ENCODE measurements at regions not wholly inside any gene's neighbourhood (a gene's known extent, or its start where the extent isn't known, plus 50 kb on each side); places are given as distances from the start of the nearest gene placed in this dataset.
"Not testable (repeated sequence)": the region's sequence is repeated elsewhere in the genome, so short reads cannot be mapped to it uniquely, and the experiment has no call there.

GRCh38 chr5:5888284-5888683, 465.8 kb downstream of the ICE1 start:
- no peak for ATAC-seq
- intact Hi-C loops (cut with DNase I), result no loop called here

GRCh38 chr5:5887833-5888232, 465.4 kb downstream of the ICE1 start:
- no peak for DNase-seq (ENCODE audit: missing footprints)
- intact Hi-C loops (cut with DNase I), result no loop called here
- no peak for ATAC-seq

More at GRCh38 chr5:5888284-5888683, 465.8 kb downstream of the ICE1 start:
- no peak for DNase-seq (ENCODE audit: missing footprints)

GRCh38 chr5:5886812-5887486, 464.5 kb downstream of the ICE1 start:
- ATAC-seq (no peak), DNase-seq (ENCODE audit: missing footprints) (no peak)
- intact Hi-C loops (cut with DNase I), result no loop called here

- DNase-seq (ENCODE audit: missing footprints) (no peak), ATAC-seq (no peak)
- intact Hi-C loops (cut with DNase I), result no loop called here
These were observed 463.9 kb downstream of the ICE1 start for GRCh38 chr5:5886353-5886752.

- ATAC-seq (no peak), DNase-seq (ENCODE audit: missing footprints) (no peak)
- intact Hi-C loops (cut with DNase I), result no loop called here
These were observed 463.3 kb downstream of the ICE1 start for GRCh38 chr5:5885782-5886181.

- DNase-seq (ENCODE audit: missing footprints) (no peak), ATAC-seq (no peak)
- intact Hi-C loops (cut with DNase I), result no loop called here
These were observed 462.1 kb downstream of the ICE1 start for GRCh38 chr5:5884593-5884992.

- intact Hi-C loops (cut with DNase I), result no loop called here
- DNase-seq (ENCODE audit: missing footprints) (no peak), ATAC-seq (no peak)
These were observed 461.1 kb downstream of the ICE1 start for GRCh38 chr5:5883562-5883961.

GRCh38 chr5:5883146-5883545, 460.7 kb downstream of the ICE1 start:
- intact Hi-C loops (cut with DNase I), result no loop called here
- DNase-seq (ENCODE audit: missing footprints) (no peak), ATAC-seq (no peak)

- no peak for DNase-seq (ENCODE audit: missing footprints)
- ATAC-seq, result peak; percentile 62
- intact Hi-C loops (cut with DNase I), result no loop called here
These were observed 460.2 kb downstream of the ICE1 start for GRCh38 chr5:5882706-5883105.

GRCh38 chr5:5881294-5881693, 458.8 kb downstream of the ICE1 start:
- intact Hi-C loops (cut with DNase I), result loop anchor here (1.0 kb wide), 1 partner anchor 384 kb away; no protein-coding TSS in a partner anchor
- DNase-seq (ENCODE audit: missing footprints), result no peak
- ATAC-seq, result no peak

- intact Hi-C loops (cut with DNase I), result no loop called here
- no peak for ATAC-seq
- DNase-seq (ENCODE audit: missing footprints), result no peak
These were observed 457.7 kb downstream of the ICE1 start for GRCh38 chr5:5880077-5880763.

GRCh38 chr5:5857396-5857795, 434.9 kb downstream of the ICE1 start:
- no peak for DNase-seq (ENCODE audit: missing footprints)
- intact Hi-C loops (cut with DNase I), result no loop called here
- ATAC-seq, result no peak

GRCh38 chr5:5854087-5854486, 431.6 kb downstream of the ICE1 start:
- intact Hi-C loops (cut with DNase I), result no loop called here

GRCh38 chr5:5838493-5838892, 416.0 kb downstream of the ICE1 start:
- no peak for DNase-seq (ENCODE audit: missing footprints)
- intact Hi-C loops (cut with DNase I), result no loop called here
- no peak for ATAC-seq

More at GRCh38 chr5:5854087-5854486, 431.6 kb downstream of the ICE1 start:
- ATAC-seq (no peak), DNase-seq (ENCODE audit: missing footprints) (no peak)

GRCh38 chr5:5831622-5832021, 409.1 kb downstream of the ICE1 start:
- DNase-seq (ENCODE audit: missing footprints); ATAC-seq; intact Hi-C loops (cut with DNase I): not testable (repeated sequence)

- DNase-seq (ENCODE audit: missing footprints) (no peak), ATAC-seq (no peak)
- intact Hi-C loops (cut with DNase I), result no loop called here
These were observed 406.1 kb downstream of the ICE1 start for GRCh38 chr5:5828619-5829018.

GRCh38 chr5:5826911-5827310, 404.4 kb downstream of the ICE1 start:
- DNase-seq (ENCODE audit: missing footprints), result no peak
- ATAC-seq, result no peak
- intact Hi-C loops (cut with DNase I), result no loop called here

GRCh38 chr5:5822729-5823257, 400.3 kb downstream of the ICE1 start:
- ATAC-seq, result no peak
- intact Hi-C loops (cut with DNase I), result no loop called here
- DNase-seq (ENCODE audit: missing footprints), result no peak

- intact Hi-C loops (cut with DNase I), result no loop called here
- DNase-seq (ENCODE audit: missing footprints) (no peak), ATAC-seq (no peak)
These were observed 394.5 kb downstream of the ICE1 start for GRCh38 chr5:5816960-5817359.

- DNase-seq (ENCODE audit: missing footprints), result no peak
- intact Hi-C loops (cut with DNase I), result no loop called here
- no peak for ATAC-seq
These were observed 391.0 kb downstream of the ICE1 start for GRCh38 chr5:5813441-5813840.

All from Right ventricle myocardium inferior (tissue), 1 donor.